ENCODE measurements at regions not wholly inside any gene's neighbourhood (a gene's known extent, or its start where the extent isn't known, plus 50 kb on each side); places are given as distances from the start of the nearest gene placed in this dataset.
"Not testable (repeated sequence)": the region's sequence is repeated elsewhere in the genome, so short reads cannot be mapped to it uniquely, and the experiment has no call there.

GRCh38 chrX:3785822-3786221 is 72.4 kb upstream of the PRKX start:
- not testable (repeated sequence) for TF ChIP-seq POLR2A (IDR thresholded peaks at IDR 0.05; ENCODE audit: low read depth); CTCF (IDR thresholded peaks at IDR 0.05)
